OCI-M2 (cell line): ENCODE measurements at regions not wholly inside any gene's neighbourhood (a gene's known extent, or its start where the extent isn't known, plus 50 kb on each side); places are given as distances from the start of the nearest gene placed in this dataset.
A peak's percentile ranks its signal among the peaks of the same experiment; 100 is the strongest.
"Not testable (repeated sequence)": the region's sequence is repeated elsewhere in the genome, so short reads cannot be mapped to it uniquely, and the experiment has no call there.

Experiments used
- DNase-seq: peaks from one replicate; lab custom pipeline; 2025; ENCODE audit not compliant: unreplicated experiment; lab: John Stamatoyannopoulos, UW

DNA sequence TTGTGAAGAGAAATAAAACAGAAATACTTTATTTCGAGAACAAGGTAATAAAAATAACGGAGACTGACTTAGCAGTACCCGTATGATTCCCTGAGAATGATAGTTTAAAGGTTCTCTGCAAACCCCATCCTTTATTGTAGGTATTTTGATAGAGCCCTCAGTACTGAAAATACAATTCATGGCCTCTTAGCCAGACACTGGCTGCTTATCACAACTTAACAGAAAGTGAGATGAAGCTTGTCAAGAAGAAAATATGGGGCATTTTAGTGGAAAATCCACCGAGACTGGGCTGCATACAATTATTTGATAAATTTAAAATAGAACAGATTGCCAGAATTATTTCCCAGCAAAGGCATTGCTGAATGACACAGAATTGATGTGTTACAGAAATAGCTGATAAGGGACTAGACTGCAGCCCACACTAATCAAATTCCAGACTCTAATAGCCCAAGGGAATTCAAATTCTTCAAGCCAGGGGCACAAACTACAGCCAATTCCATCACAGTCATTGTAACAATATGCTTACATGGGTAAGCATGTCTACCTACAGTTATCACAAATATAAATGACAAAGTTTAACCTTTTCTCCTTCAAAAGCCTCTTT, 521.9 kb downstream of the PLOD2 start:
- no peak for DNase-seq

DNA sequence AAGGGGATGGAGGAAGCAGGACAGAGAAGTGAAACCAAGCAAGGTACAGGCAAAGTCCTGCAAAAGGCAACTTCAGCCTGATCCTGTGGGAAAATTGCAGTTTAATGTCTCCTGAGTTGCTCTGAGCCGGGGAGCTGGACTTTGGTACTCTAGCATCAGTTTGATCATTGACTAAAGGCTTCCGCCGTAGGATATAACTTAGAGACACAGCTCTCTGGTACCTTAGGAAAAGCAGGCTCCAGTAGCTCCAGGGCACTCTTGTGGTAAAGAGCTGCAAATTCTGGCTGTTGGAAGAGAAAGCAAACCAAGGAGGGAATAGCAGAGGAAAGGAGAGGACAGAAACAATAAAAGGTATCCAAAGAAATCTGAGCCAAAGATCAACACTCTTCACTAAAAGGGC, 521.1 kb downstream of the PLOD2 start:
- no peak for DNase-seq

DNA sequence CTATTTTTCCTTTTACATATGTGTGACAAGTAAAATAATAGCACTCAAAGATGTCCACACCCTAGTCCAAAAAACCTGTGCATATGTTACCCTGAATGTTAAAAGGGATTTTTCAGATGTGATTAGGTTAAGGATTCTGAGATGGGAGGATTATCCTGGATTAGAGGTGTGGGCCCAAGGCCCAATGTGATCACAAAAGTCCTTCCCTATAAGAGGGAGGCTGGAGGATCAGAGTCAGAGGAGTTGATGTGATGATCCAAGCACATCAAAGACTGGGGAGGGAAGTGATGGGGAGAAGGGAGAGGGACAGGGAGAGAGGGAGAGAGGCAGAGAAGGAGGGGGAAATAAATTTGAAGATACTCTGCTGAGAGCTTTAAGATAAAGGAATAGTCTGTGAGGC, 512.6 kb downstream of the PLOD2 start:
- no peak for DNase-seq

DNA sequence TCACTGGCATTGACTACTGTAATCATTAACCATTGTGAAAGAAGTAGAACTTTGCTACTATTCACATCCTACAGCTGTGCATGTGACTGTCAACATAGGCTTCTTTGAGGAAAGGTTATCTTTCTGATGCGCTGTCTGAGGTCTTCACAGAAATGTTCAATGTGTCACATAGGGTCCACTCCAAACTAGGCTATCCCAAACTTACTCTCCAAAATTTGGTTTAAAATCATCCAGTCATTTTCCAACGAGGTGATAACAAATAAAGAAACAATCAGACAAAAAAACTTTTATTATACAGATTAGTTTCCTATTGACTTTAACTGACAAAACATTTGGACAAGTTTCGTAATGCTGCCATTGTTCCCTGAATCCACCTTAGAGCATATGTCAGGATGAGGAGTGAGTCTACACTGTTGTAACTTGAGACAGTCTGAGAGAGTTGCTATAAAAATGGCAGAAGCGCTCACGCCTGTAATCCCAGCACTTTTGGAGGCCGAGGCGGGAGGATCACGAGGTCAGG, 511.6 kb downstream of the PLOD2 start:
- no peak for DNase-seq

DNA sequence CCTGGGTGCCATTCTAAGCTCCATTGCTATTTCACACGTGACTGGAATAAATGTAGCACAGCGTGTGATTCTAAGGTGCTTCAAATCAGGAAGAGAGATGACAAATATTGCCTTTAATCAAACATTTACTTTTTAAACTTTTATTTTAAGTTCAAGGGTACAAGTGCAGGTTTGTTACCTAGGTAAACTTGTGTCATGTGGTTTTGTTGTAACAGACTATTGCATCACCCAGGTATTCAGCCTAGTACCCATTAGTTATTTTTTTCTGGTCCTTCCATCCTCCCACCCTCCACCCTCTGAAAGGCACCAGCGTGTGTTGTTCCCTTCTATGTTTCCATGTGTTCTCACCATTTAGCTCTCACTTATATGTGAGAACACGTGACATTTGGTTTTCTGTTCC, 510.8 kb downstream of the PLOD2 start:
- no peak for DNase-seq

DNA sequence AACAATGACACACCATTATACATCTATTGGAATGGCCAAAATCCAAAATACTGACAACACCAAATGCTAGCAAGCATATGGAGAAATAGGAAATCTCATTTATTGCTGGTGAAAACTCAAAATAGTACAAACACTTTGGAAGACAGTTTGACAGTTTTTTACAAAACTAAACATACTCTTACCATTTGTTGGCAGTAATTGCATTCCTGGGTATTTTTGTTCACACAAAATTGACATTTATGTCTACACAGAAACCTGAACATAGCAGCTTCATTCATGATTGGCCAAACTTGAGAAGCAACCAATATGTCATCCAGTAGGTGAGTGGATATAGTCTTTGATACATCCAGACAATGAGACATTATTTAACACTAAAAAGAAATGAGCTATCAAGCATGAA, 489.9 kb downstream of the PLOD2 start:
- DNase-seq: no peak

DNA sequence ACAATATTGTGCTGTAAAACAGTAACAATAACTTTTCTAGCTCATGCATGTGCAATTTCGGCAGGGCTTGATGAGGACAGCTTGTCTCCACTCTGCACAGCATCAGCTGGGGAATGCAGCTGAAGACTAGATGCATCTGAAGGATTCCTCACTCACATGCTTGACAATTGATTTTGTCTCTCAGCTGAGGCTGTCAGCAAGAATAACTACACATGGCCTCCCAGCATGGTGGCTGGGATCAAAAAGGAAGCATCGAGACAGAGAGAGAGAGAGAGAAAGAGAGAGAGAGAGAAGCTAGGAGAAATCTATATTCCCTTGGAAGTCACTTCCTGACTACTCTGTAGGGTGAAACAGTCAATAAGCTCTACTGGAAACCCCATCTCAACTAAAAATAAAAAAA, 487.1 kb downstream of the PLOD2 start:
- DNase-seq: no peak

DNA sequence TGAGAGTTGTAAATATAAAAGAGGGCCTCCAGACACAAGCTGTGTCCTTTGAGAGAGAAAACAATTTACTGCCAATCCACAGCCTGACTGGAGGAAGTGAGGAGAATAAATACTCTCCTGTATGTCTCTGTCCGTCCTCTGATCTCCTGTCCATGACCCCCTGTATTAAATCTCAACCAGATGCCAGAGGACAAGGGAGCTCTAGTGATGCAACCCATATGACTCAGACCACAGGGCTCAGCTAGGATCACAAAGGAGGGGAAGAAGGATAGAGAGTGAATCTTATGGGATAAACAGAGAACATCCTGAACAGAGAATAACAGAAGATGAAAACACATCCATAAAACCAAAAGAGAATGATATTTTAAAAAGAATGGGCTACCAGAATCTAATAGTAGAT, 482.6 kb downstream of the PLOD2 start:
- no peak for DNase-seq

DNA sequence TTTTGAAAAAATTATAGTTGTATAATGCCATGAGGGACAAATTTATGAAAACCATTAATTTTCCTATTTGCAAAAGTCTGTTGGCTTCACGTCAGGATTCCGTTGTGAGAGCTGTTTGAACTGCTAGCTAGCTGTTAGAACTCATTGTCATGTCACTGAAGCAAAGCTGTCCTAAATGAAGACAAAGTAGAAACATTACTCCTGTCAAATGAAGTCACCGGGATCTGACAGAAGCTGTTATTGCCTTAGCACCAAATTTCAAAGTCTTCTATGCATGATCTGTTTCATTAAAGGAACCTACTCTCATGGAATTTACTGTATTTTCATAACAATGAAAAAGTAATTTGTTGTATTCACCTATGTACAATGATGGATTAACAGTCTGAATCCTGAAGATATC, 479.8 kb downstream of the PLOD2 start:
- DNase-seq: no peak

DNA sequence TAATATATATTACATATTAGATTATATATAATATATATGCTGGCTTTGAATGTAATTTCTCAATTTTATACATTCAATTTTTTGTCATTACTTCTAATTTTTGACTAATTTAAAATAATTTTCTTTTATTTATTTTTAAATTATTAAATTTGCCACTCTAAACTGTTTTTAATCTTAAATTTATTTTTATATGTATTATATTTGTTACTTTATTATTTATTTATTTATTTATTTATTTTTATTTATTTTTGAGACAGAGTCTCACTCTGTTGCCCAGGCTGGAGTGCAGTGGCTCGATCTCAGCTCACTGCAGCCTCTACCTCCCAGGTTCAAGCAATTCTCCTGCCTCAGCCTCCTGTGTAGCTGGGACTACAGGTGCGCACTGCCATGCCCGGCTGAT, 473.0 kb downstream of the PLOD2 start:
- DNase-seq: not testable (repeated sequence)

DNA sequence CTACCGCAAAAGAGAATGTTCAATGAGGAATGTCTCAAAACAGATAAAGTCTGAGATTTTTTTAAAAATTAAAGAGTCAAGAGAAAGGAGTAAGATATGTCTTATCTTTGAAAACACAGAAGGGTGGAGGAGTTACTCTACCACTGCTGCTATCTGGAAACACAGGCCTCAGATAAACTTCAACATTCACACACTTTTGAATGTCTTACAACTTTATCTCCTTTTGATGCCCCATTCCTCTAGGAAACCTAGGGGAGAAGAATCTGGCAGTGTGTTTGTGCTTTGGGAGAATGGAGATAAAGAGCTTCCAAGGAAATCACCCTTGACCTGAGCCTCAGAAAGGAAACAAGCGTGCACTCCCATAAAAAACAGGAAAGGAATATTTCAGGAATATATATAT, 468.2 kb downstream of the PLOD2 start:
- peak; percentile 20 for DNase-seq

DNA sequence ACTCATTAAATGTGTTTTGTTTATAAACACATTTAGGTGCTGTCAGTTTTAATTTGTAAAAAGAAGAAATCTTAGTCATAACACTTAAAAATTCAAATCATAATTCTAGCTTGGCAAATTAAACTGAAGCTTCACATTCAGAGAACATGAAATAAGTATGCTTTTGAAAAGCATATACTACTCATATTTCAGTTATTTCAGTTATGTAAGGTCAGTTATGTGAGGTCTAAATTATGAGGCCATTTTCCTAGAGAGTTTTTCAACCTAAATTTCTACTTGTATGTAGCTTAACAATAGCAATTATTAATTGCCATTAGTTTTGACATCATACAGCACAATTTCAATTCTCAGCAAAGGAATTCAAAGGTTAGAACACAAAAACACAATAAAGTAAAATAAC, 465.0 kb downstream of the PLOD2 start:
- DNase-seq: no peak

DNA sequence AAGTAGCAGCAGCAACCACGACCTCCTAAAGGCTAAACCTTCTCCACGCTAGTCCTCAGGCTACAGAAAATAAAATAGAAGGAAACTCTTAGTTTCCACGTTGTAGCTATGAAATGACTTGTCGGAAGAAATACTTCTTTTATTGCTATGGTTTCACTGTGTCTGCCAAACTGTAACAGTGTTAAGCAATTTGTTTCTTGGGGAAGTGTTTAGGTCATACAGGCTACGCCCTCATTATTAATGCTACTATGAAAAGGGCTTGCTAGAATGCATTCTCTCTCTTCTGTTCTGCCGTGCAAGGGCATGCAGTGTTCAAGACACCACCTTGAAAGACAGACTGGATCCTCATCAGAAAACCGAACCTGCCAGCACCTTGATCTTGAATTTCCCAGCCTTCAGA, 462.7 kb downstream of the PLOD2 start:
- DNase-seq: no peak

DNA sequence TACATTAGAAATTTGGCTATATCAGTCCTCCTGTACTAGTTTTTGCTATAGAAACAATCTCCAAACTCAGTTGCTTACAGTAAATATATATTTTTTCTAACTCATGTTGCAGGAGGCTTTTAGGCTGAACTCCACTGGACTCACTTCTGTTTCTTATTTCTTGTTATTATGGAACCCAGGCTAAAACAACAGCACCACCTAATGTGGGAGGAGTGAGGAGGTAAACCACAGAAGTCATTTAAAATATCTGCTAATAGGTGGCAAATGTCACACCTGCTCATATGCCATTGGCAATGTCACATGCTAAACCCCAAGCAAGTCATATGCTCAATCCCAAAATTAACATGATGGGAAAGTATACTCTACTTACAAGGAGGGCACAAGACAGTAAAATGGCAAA, 462.2 kb downstream of the PLOD2 start:
- DNase-seq: no peak

DNA sequence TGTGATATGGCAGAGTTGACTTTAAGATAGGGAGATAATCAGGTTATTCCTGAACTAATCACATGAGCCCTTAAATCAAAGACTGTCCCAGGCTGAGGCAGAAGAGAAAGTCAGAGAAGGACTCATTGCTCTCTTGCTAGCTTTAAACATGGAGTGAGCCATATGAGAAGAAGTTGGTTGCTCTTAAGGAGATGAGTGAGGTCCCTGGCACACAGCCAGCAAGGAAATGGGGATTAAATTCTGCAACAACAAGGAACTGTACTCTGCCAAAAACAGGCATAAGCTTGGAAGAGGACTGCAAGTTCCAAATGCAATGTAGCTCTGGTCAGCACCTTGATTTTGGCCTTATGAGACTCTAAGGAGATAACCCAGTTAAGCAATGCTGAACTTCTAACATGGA, 457.0 kb downstream of the PLOD2 start:
- DNase-seq: no peak

DNA sequence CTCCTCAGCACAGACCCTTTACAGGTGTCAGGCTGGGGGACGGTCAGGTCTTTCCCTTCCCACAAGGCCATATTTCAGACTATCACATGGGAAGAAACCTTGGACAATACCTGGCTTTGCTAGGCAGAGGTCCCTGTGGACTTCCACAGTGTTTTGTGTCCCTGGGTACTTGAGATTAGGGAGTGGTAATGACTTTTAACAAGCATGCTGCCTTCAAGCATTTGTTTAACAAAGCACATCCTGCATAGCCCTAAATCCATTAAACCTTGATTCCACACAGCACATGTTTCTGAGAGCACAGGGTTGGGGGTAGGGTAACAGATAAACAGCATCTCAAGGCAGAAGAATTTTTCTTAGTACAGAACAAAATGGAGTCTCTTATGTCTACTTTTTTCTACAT, 451.2 kb downstream of the PLOD2 start:
- DNase-seq: not testable (repeated sequence)

DNA sequence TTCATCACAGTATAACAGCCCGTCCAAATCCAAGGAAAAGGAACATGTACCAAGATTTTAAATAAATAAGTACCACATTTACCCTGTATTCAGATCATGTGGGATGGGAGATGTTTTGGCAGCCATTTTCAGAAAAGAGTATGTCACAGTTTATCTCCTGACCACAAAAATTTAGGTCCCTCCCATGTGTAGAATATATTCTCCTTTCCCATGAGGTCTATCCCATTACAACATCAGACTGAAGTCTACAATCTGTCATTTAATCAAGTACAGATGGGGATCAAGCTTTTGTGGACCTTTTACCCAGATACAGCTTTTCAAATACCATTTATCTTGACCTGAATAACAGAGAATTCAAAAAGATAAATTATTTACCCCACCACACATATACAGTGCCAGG, 444.5 kb downstream of the PLOD2 start:
- no peak for DNase-seq

DNA sequence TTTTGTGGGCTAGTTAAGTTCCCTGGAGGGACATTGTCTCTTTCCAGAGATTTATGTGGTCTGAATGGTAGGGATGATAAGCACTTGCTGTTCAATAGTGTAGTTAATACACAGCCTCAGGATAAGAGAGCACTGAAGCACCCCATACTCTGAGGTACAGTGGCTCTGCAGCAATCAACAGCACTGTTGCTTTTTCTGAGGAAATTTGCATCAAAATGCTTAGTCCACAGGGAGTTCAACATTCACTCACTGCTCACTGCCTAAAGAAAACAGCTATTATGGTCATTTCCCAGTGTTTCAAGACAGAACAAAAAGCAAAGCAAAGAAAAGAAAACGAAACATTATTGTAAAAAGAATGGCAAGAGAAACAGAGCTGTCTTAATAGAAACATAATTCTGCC, 441.9 kb downstream of the PLOD2 start:
- DNase-seq: no peak

DNA sequence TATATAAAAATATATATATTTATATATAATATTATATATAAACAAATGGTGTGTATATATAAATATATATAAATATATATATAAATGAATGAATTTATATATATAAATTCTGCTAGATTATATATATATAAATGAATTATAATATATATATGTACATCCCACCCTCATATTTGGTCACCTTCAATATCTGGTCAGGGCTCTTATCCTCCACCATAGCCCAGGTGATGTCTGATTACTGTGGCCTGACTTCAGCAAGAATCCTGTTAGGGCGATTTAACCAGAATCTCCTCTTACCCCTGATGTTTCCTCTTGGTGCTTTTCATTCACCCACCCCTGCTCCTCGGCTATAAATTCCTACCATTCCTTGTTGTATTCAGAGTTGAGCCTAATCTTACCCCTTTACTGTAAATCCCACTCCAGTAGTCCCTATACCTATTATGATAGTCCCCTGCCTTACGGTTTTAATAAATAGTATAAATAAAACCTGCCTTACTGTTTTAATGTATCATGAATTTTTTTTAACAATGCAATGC, 439.6 kb downstream of the PLOD2 start:
- DNase-seq: no peak

DNA sequence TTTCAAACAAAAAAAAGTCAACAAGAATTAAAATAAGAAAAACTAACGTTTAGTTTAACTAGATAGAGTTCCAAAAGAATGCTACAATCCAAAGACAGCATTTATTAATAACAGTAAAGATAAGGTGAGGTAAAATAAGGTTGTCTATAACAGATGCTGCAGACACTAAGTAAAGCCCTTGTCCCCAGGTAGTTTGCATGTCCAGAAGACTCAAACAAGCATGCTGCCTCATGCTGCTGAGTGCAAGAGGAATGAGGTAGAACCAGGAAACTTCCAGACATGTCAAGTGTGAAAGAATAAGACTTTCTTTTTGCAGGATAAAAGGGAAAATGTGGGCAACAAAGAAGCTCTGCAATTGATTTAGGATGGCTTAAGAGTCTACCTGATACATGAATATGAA, 439.2 kb downstream of the PLOD2 start:
- DNase-seq: no peak

DNA sequence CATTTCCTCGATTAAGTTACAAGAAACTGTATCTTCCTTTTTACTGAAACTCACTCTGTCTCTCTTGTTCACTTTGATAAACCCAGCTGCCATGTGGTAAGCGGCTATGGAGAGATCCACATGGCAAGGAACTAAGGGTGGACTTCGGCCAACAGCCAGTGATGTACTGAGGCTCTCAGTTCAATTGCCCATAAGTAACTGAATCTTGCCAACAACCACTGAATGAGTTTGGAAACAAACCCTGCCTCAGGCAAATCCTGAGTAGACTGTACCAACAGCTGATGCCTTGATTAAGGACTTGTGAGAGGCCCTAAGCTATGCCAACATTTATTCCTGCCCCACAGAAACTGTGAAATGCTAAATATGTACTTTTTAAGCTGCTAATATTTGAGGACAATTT, 433.5 kb downstream of the PLOD2 start:
- no peak for DNase-seq

DNA sequence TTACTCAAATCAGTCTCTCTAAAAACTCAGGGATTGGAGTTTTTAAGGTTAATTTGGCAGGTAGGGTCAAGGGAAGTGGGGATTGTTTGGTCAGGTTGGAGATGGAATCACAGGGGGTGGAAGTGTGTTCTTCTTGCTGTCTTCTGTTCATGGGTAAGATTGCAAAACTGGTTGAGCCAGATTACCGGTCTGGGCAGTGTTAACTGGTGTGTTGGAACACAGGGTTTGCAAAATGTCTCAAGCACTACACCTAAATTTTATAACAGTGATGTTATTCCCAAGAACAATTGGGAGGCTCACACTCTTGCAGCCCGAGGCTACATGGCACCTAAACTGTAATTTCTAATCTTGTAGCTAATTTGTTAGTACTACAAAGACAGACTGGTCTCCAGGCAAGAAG, 425.4 kb downstream of the PLOD2 start:
- DNase-seq: no peak

DNA sequence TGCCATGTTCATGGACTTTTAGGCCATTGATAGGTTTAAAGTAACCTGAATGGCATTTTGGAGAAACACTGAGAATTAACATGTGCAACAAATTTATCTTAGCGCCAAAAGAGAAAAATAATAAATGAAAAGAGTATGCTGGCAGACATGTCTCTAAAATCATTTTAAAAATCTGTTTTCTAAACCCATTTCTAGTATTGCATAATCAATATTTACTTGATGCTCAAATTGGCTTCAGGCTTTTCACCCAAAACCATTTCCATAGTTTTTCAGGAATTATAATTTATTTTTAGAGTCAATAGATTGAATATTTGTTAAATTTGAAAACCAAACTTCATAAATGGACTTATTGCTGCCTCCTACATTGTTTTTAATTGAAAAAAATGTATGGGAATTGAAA, 423.0 kb downstream of the PLOD2 start:
- DNase-seq: no peak
